HepG2 (cell line): ENCODE measurements at regions not wholly inside any gene's neighbourhood (a gene's known extent, or its start where the extent isn't known, plus 50 kb on each side); places are given as distances from the start of the nearest gene placed in this dataset.

Experiments
- ATAC-seq: fragments of 200-7000 bp; cut with Tn5 transposase; 3 replicates; pipeline ENCODE4 v1.9.1; 2020; ENCODE audit warnings: mild to moderate bottlenecking, moderate library complexity
- BruUV-seq: library from RNA; stranded (reverse); fragments of 400-500 nt; replicated peaks from 2 replicates; lab custom pipeline; 2021; lab: Mats Ljungman, UMichigan
- CTCF ChIA-PET: fragments of 300-600 bp; formaldehyde crosslinking; extraction: SDS; loops from one replicate; lab custom pipeline; 2021; ENCODE audit warnings: low total read pairs, inconsistent platforms, low intra/inter-chr PET ratio; lab: Yijun Ruan, JAX
- POLR2A ChIA-PET: fragments of 350-600 bp; sonication (Branson Sonifier 250); formaldehyde crosslinking; loops from one replicate; lab custom pipeline; 2020; ENCODE audit warnings: antibody characterized with exemption, inconsistent platforms; lab: Yijun Ruan, JAX
- DNase-seq: peaks from one replicate; pipeline ENCODE4 v3.0.0-alpha.2; 2015; ENCODE audit warnings: low spot score
- FAIRE-seq: peaks from 3 replicates; lab custom pipeline; 2011; peaks lifted over from hg19 to GRCh38; lab: Jason Lieb, UNC
- H2AFZ ChIP-seq: one replicate; pipeline ENCODE4 v1.6.1; 2011; ENCODE audit warnings: low read length, inconsistent platforms
- H3K27ac ChIP-seq: fragments of 300-600 bp; 3 replicates; pipeline ENCODE4 v1.8.0; 2011; ENCODE audit warnings: mixed run types, mild to moderate bottlenecking, mixed read lengths, low read length, inconsistent platforms; ENCODE audit not compliant: insufficient read depth; ENCODE audit errors: extremely low read length
- H3K27me3 ChIP-seq, 2 experiments: fragments of 200-600 bp in 1 of 2; 2 replicates in 1 of 2; 3 replicates in 1 of 2; pipeline versions ENCODE4 v1.6.0 to v1.8.0; 2011; ENCODE audit warnings: low read length in 2 of 2, mild to moderate bottlenecking in 2 of 2, moderate library complexity in 2 of 2, inconsistent platforms in 1 of 2; ENCODE audit not compliant: insufficient read depth in 2 of 2, control insufficient read depth in 1 of 2
- H3K36me3 ChIP-seq, 2 experiments: fragments of 200-600 bp in 1 of 2; replicated peaks in 1 of 2; 2 replicates in 1 of 2; 3 replicates in 1 of 2; pipeline versions ENCODE4 v1.5.1 to v1.8.0; 2011; ENCODE audit warnings: low read length in 2 of 2, inconsistent platforms in 1 of 2; ENCODE audit not compliant: insufficient read depth in 2 of 2, control insufficient read depth in 1 of 2
- H3K4me1 ChIP-seq: 2 replicates; pipeline ENCODE4 v1.5.1; 2012; ENCODE audit warnings: low read length, inconsistent platforms; ENCODE audit not compliant: insufficient read depth
- H3K4me2 ChIP-seq: 2 replicates; pipeline ENCODE4 v1.6.0; 2011; ENCODE audit warnings: low read depth, low read length, inconsistent platforms
- H3K4me3 ChIP-seq, 3 experiments: fragments of 200-600 bp in 1 of 3; sonication (generic), shearing (Covaris generic) in 1 of 3; replicated peaks in 1 of 3; 2 replicates each; pipeline ENCODE4 v1.5.1; 2011 to 2016; ENCODE audit warnings: low read length in 3 of 3, inconsistent platforms in 2 of 3, low read depth in 2 of 3, mild to moderate bottlenecking in 2 of 3, control low read depth in 1 of 3, mixed read lengths in 1 of 3; ENCODE audit not compliant: insufficient read depth in 1 of 3
- H3K79me2 ChIP-seq: one replicate; pipeline ENCODE4 v1.6.1; 2011; ENCODE audit warnings: low read length, inconsistent platforms; ENCODE audit not compliant: insufficient read depth
- H3K9ac ChIP-seq: 2 replicates; pipeline ENCODE4 v1.6.0; 2011; ENCODE audit warnings: mild to moderate bottlenecking, low read depth, low read length, inconsistent platforms; ENCODE audit not compliant: insufficient read depth
- H3K9me3 ChIP-seq: 2 replicates; pipeline ENCODE4 v1.5.1; 2012; ENCODE audit warnings: mild to moderate bottlenecking, low read length
- H4K20me1 ChIP-seq: 2 replicates; pipeline ENCODE4 v1.6.0; 2011; ENCODE audit warnings: inconsistent platforms, mild to moderate bottlenecking, low read length, moderate library complexity; ENCODE audit not compliant: insufficient read depth
- AGO2 ChIP-seq: fragments of 200-400 bp; formaldehyde crosslinking; optimal IDR thresholded peaks from 2 replicates; pipeline ENCODE3; 2017; ENCODE audit warnings: mild to moderate bottlenecking, low read depth, low read length, moderate library complexity
- SETDB1 ChIP-seq: sonication (generic); formaldehyde crosslinking; IDR thresholded peaks from 2 replicates; pipeline ENCODE4 v1.5.1; 2020; ENCODE audit warnings: missing genetic modification reagents, mild to moderate bottlenecking, borderline replicate concordance
- SP4 ChIP-seq: sonication (generic); formaldehyde crosslinking; IDR thresholded peaks from 2 replicates; pipeline ENCODE4 v1.8.1; 2023; ENCODE audit warnings: mild to moderate bottlenecking, missing genetic modification reagents
- STAG1 ChIP-seq: sonication (generic); formaldehyde crosslinking; IDR thresholded peaks from 2 replicates; pipeline ENCODE4 v1.4.0; 2020; ENCODE audit warnings: missing genetic modification reagents
- ZBTB7A ChIP-seq: sonication (generic); formaldehyde crosslinking; IDR thresholded peaks from 2 replicates; pipeline ENCODE4 v1.8.0; 2022; ENCODE audit warnings: mild to moderate bottlenecking, missing genetic modification reagents
- ZFP1 ChIP-seq: IDR thresholded peaks from 2 replicates; pipeline ENCODE4 v1.6.1; 2016
- ZNF101 ChIP-seq: sonication (generic); formaldehyde crosslinking; IDR thresholded peaks from 2 replicates; pipeline ENCODE4 v1.4.0; 2020; ENCODE audit warnings: mild to moderate bottlenecking, low read depth, missing genetic modification reagents, borderline replicate concordance
- ZNF614 ChIP-seq: IDR thresholded peaks from 2 replicates; pipeline ENCODE4 v1.6.1; 2018; ENCODE audit warnings: missing biosample characterization, missing genetic modification reagents, inconsistent platforms, borderline replicate concordance
- ZNF678 ChIP-seq: sonication (generic); formaldehyde crosslinking; IDR thresholded peaks from 2 replicates; pipeline ENCODE4 v1.4.0; 2020; ENCODE audit warnings: mild to moderate bottlenecking, missing genetic modification reagents
- WGBS: methylation state at CpG from one replicate; pipeline ENCODE4 v1.1.6; 2017; ENCODE audit warnings: low lambda C conversion rate; 5-methylcytosine and 5-hydroxymethylcytosine counted together
- in situ Hi-C: cut with HindIII; loops from 2 replicates; pipeline ENCODE4 v1.10.0; 2017; ENCODE audit warnings: low pct_unique_long_range_greater_than_20kb; ENCODE audit not compliant: extremely low pct_ligation_motif_present
- intact Hi-C: fragments of 100-400 bp; cut with micrococcal nuclease; formaldehyde crosslinking; loops from one replicate; pipeline ENCODE4 v1.10.0; 2022; ENCODE audit not compliant: unreplicated experiment
- TF ChIP-seq, protein P1 (sequence below): sonication (generic); formaldehyde crosslinking; IDR thresholded peaks from 2 replicates; pipeline ENCODE4 v1.9.0; 2022; ENCODE audit warnings: missing genetic modification reagents, mild to moderate bottlenecking, borderline replicate concordance
- TF ChIP-seq, protein P2 (sequence below): sonication (generic); formaldehyde crosslinking; IDR thresholded peaks from 2 replicates; pipeline ENCODE4 v1.8.0; 2022; ENCODE audit warnings: missing genetic modification reagents, mild to moderate bottlenecking, inconsistent platforms, borderline replicate concordance
- TF ChIP-seq, protein P3 (sequence below): sonication (generic); formaldehyde crosslinking; IDR thresholded peaks from 2 replicates; pipeline ENCODE4 v1.4.0; 2020; ENCODE audit warnings: missing genetic modification reagents

DNA sequence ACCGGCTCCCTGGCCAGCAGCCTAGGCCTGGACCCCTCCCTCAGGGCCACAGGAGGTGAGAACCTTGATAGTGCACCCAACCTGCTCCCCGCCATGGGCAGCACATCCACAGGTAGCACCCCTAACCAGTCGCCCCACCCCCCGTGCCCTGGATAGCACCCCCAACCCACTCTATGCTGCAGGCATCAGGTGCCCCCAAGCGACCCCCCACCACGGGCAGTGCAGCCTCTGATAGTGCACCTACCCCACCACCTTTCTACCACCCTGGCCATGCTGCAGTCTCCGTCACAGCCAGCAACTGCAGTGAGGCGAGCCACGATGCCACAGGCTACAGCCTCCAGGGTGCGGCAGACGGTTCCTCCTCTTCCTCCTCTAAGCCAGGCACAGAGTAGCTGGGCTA is 55.6 kb downstream of the SOWAHC start:
- no peaks in the 10 kb centered on the region for H3K9me3 ChIP-seq
- no peak overlapping the region for H2AFZ ChIP-seq
- H3K9ac ChIP-seq = no peak overlapping the region
- no TSS peak for BruUV-seq
- H3K79me2 ChIP-seq = no peaks in the 10 kb centered on the region
- H3K4me2 ChIP-seq = no peak overlapping the region
- intact Hi-C loops (no loop called here), in situ Hi-C loops (no loop called here)
- H3K4me1 ChIP-seq = peaks cover 25% of the 10 kb centered on the region
- FAIRE-seq (no peak), DNase-seq (no peak), ATAC-seq (0 out of 3 replicates have a peak, but pooled peaks have one; percentile 13)
- ChIA-PET POLR2A (no interaction called here), CTCF (no interaction called here)
- H3K36me3 ChIP-seq = no peaks in the 10 kb centered on the region
- no peaks in the 10 kb centered on the region for H3K27me3 ChIP-seq
- H3K4me3 ChIP-seq = no peak overlapping the region
- 69% methylated on average over 10 of the region's 11 CpGs for WGBS
- H3K27ac ChIP-seq = no peak overlapping the region
- no peaks in the 10 kb centered on the region for H4K20me1 ChIP-seq
- TF ChIP-seq SETDB1 (CRISPR knock-in tag) = no peak
- no peak for TF ChIP-seq ZNF101 (CRISPR knock-in tag)
- TF ChIP-seq, protein P1, sequence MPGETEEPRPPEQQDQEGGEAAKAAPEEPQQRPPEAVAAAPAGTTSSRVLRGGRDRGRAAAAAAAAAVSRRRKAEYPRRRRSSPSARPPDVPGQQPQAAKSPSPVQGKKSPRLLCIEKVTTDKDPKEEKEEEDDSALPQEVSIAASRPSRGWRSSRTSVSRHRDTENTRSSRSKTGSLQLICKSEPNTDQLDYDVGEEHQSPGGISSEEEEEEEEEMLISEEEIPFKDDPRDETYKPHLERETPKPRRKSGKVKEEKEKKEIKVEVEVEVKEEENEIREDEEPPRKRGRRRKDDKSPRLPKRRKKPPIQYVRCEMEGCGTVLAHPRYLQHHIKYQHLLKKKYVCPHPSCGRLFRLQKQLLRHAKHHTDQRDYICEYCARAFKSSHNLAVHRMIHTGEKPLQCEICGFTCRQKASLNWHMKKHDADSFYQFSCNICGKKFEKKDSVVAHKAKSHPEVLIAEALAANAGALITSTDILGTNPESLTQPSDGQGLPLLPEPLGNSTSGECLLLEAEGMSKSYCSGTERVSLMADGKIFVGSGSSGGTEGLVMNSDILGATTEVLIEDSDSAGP (CRISPR knock-in tag) = no peak

DNA sequence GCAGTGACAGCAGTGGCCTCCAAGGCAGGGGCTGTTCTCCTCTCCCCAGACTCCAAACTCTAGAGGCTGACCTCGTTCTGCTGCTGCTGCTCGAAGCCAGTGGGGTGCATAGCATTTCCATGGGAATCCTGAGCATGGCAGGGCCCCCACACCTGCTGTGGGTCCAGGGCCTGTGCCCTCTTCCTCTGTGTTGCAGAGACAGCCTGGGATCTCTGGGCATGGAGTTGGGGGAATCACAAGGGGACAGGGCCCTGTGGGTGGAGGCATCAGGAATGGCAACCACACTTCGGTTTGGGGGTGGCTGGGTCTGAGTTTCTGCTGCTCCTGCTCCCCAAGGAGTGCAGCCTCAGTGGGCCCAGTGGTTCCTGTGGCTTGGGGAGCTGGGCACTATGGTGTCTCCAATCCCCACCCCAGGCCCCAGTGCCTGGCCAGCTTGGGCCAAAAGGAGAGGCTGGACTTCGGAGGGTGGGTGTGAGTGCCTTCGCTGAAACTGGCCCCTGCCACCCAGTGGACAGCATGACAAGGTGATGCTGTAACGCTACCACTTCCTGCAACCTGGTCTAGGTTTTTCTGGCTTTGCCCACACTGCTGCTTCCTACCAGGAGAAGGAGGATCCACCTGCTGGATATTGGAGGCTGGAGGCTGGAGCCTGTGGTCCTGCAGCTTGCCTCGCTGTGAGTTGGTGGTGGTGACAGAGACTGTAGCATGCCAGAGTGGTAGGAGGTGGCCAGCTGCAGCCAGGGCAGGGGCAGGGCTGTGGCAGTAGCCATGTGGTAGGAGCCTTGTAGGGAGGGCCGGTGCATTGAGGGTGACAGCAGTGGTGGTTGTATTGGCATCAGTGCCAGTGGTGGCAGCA is 56.6 kb downstream of the SOWAHC start:
- Histone ChIP-seq H3K9me3 (no peaks in the 10 kb centered on the region), H3K79me2 (no peaks in the 10 kb centered on the region), H3K4me3 (no peak overlapping the region; a peak in 1 of 6 replicates), H3K36me3 (no peaks in the 10 kb centered on the region), H4K20me1 (no peaks in the 10 kb centered on the region), H3K4me1 (peaks cover 35% of the 10 kb centered on the region), H2AFZ (peak overlapping the region; percentile 22), H3K4me2 (peak overlapping the region; percentile 54), H3K9ac (no peak overlapping the region), H3K27ac (no peak overlapping the region), H3K27me3 (no peaks in the 10 kb centered on the region)
- DNase-seq (peak; percentile 33), FAIRE-seq (no peak), ATAC-seq (peak; percentile 73)
- WGBS = 65% methylated on average over 6 of the region's 8 CpGs
- in situ Hi-C loops (no loop called here), intact Hi-C loops (no loop called here)
- CTCF ChIA-PET = interaction anchor here (1.2 kb wide), 1 partner anchor 125 kb away, joined by 4 read pairs; no protein-coding TSS in a partner anchor
- no TSS peak for BruUV-seq
- POLR2A ChIA-PET = interaction anchor here (1.0 to 1.2 kb wide), 2 partner anchors 10 to 57 kb away, joined by 3 read pairs; partner anchors contain the start of genes SEPTIN10 and SOWAHC
- TF ChIP-seq AGO2 (no peak), ZBTB7A (0 out of 2 replicates have a peak, but pooled peaks have one; percentile 47), SP4 (CRISPR knock-in tag) (no peak), ZNF614 (CRISPR knock-in tag) (no peak), ZNF678 (CRISPR knock-in tag) (no peak), ZFP1 (CRISPR knock-in tag) (no peak), STAG1 (peak; percentile 65)
- TF ChIP-seq, protein P2, sequence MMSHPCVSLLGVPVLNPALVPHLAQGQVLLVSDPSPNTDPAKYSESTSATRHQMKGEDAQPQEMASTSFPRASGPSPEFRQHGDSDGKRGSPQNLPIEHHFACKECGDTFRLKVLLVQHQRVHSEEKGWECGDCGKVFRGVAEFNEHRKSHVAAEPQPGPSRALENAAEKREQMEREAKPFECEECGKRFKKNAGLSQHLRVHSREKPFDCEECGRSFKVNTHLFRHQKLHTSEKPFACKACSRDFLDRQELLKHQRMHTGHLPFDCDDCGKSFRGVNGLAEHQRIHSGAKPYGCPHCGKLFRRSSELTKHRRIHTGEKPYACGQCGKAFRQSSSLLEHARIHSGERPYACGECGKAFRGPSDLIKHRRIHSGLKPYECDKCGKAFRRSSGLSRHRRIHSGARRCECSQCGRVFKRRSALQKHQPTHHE (CRISPR knock-in tag) = no peak
- TF ChIP-seq, protein P3, sequence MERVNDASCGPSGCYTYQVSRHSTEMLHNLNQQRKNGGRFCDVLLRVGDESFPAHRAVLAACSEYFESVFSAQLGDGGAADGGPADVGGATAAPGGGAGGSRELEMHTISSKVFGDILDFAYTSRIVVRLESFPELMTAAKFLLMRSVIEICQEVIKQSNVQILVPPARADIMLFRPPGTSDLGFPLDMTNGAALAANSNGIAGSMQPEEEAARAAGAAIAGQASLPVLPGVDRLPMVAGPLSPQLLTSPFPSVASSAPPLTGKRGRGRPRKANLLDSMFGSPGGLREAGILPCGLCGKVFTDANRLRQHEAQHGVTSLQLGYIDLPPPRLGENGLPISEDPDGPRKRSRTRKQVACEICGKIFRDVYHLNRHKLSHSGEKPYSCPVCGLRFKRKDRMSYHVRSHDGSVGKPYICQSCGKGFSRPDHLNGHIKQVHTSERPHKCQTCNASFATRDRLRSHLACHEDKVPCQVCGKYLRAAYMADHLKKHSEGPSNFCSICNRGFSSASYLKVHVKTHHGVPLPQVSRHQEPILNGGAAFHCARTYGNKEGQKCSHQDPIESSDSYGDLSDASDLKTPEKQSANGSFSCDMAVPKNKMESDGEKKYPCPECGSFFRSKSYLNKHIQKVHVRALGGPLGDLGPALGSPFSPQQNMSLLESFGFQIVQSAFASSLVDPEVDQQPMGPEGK (CRISPR knock-in tag) = peak; percentile 26; the same call in 1 of the 2 replicates
